NCI-H146 treated with DMSO at 0.1 percent for 48 hours (cell line): ENCODE measurements at regions not wholly inside any gene's neighbourhood (a gene's known extent, or its start where the extent isn't known, plus 50 kb on each side); places are given as distances from the start of the nearest gene placed in this dataset.
A peak's percentile ranks its signal among the peaks of the same experiment; 100 is the strongest.
"Not testable (repeated sequence)": the region's sequence is repeated elsewhere in the genome, so short reads cannot be mapped to it uniquely, and the experiment has no call there.

ENCODE experiments used
- DNase-seq: peaks from one replicate; lab custom pipeline; 2025; ENCODE audit not compliant: unreplicated experiment; lab: John Stamatoyannopoulos, UW

DNA sequence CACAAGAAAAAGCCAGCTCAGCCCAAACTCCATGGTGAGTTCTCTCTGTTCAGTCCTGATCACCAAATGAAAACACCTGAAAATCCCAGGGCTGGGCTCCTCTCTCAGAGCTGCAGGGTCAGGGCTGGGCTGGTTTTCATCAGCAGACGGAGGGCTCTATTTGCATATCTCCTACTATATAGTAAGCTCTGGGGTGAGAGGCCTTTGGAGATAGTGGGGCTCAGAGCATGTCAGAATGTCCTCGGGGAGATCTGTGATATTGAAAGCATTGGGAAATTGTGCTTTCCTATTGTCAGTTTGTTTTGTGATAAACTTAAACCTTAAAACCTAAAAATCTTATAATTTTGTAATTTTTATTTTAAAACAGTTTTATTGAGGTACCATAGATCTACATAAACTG is 742.6 kb downstream of the TMEM121 start:
- no peak for DNase-seq

DNA sequence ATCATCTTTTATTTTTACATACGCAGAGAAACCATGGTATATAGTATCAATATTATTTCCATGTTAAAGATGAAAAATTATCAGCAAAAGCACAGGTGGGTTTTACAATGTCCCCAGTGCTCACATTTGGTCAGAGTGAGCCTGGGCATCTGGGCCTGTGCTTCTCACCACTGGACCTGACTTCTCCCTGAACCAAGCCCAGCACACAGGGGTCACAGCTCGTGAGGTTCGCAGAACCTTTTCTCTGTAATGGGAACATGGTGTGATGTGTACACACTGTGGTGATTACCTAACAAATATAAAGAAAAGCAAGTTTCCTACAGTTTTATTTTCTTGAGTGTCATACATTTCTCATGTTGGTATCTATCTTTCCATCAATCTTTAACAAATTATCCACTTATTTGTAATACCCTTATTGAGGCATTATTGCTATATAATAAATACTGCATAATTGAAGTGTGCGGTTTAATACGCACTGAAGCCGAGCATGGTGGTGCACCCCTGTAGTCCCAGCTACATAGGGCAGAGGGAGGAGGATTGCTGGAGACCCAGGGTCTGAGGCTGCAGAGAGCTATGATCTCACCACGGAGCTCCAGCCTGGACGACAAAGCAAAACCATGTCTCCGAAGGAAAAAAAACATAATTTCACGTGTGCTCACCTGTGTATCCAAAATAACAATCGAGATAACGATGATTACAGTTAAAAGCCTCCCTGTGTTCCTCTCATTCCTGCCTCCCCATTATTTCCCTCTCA is 743.2 kb downstream of the TMEM121 start:
- DNase-seq: no peak

DNA sequence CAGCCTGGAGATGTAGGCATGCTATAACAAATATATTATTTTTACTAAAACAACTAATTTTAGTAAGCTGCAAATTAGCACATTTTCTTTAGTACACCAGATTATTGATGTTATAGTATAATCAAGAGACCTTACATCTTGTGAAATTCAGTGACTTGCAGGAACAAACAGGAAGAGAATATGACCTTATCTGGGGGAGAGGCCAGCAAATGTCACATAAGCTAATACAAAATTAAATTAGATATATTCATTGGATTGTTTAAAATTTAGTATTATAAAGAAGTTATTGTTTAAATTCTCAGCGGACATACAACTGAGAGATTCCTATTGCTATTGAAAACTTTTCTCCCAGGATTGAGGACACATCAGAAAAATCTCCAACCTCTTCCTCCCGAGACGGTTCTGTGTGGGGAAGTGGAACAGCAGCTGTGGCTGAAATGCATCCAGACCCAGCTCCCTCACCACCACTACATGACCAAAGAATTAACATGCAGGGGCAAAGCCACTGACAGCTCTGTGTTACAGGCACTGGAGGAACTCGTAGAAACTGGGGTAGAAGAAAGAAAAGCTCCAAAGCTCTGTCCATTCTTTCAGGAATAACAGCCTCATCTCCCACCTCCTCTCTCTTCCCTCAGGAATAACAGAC is 744.2 kb downstream of the TMEM121 start:
- not testable (repeated sequence) for DNase-seq

GRCh38 chr14:106276326-106277267 is 750.2 kb downstream of the TMEM121 start:
- DNase-seq: no peak

GRCh38 chr14:106277503-106277902 is 751.1 kb downstream of the TMEM121 start:
- no peak for DNase-seq

DNA sequence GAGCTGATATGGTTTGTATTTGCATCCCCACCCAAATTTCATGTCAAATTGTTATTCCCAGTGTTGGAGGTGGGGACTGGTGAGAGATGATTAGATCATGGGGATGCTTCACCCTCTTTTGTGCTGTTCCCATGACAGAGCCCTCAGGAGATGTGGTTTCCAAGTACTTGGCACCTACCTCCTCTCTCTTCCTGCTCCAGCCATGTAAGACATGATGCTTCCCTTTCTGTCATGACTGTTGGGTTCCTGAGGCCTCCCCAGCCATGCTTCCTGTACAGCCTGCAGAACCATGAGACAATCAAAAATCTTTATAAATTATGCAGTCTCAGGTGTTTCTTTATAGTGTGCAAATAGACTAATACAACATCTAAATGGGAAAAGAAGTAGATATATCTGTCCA is 754.5 kb downstream of the TMEM121 start:
- no peak for DNase-seq

DNA sequence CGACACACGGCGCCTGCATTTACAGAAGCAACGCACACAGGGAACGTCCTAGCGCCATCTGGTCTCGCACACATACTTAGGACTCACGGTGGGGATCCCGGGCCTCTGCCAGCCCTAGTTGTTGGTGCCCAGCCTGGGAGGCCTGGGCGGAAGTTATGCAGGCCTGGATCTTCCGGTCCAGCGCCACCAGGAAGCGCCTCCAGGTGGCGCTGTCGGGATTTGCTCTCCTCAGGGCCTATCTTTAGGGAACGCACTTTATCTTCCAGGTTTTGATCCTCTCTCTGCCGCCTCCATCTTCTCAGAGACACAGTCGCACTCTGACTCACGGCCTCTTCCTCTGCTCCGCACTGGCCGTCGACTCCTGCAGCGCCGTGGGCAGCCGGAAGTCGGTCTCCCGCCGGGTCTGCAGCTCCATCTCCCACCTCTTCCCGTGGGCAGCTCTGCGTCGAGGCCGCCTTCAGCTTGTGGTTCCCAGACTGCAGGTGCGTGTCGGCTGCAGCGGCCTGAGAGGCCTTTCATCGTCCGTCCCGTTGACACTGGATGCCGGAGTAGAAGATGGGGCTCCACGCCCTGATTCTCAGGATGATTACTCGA is 760.4 kb downstream of the TMEM121 start:
- peak; percentile 12 for DNase-seq

GRCh38 chr14:106287506-106287905 is 761.1 kb downstream of the TMEM121 start:
- DNase-seq: no peak

GRCh38 chr14:106291626-106292025 is 765.2 kb downstream of the TMEM121 start:
- DNase-seq: no peak

GRCh38 chr14:106294324-106294723 is 767.9 kb downstream of the TMEM121 start:
- no peak for DNase-seq

GRCh38 chr14:106300951-106301510 is 774.6 kb downstream of the TMEM121 start:
- DNase-seq: not testable (repeated sequence)

DNA sequence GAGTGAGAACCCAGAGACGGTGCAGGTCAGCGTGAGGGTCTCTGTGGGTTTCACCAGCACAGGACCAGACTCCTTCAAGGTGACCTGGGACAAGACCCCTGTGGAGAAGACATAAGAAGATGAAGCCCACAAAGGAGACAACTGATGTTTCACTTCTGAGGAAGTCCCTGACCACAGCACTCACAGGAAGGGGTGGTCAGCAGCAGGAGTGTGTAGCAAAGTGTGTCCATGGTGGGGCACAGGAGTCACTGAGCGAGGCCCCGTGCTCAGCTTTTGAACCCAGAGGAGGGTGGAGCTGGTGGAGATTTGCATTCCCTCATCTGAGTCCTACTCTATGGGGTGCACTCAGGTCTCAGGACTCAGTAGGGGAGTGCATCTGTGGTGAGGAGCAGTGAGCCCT is 775.2 kb downstream of the TMEM121 start:
- not testable (repeated sequence) for DNase-seq

- DNase-seq: no peak
Observed at GRCh38 chr14:106302661-106303060, 776.3 kb downstream of the TMEM121 start.

- no peak for DNase-seq
Observed at GRCh38 chr14:106304271-106304670, 777.9 kb downstream of the TMEM121 start.

- DNase-seq: peak; percentile 59
Observed at GRCh38 chr14:106308839-106309389, 782.5 kb downstream of the TMEM121 start.

DNA sequence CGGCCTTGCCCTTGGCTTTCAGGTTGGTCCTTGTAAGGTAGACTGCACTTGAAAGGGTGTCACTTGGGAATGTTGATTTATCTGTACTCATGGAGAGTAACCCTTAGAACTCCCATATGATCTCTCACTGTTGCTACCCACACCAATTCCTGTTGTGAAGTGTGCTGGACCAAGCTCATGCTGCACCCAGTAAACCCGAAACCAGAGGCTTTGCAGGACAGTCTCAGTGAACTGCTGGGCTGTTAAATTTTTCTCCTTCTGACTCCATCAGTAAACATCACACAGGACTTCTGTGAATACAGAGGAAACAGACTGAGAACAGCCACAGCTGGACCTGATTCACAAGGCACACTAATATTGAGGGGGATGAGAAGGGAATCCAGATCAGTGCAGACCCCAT is 783.0 kb downstream of the TMEM121 start:
- DNase-seq: no peak

DNA sequence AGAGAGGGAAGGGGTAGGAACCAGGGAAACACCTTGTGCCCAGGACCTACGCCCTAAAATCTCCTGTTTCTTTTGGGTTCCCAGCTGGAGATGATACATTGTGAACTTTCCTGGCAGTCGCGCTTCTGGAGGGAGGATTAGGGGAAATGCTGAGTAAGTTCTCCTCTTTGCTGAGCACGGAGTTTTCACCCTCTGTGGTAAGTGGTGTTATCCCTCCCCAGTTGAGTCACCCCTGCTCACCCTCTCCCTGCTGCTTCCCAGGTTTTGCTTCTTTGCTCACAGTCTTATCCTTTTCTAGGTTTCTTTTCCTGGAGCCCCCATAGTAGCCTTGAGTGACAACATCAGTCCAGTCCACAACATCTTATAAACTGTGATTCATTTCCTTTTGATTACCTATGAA is 789.1 kb downstream of the TMEM121 start:
- no peak for DNase-seq

GRCh38 chr14:106317593-106317992 is 791.2 kb downstream of the TMEM121 start:
- no peak for DNase-seq

DNA sequence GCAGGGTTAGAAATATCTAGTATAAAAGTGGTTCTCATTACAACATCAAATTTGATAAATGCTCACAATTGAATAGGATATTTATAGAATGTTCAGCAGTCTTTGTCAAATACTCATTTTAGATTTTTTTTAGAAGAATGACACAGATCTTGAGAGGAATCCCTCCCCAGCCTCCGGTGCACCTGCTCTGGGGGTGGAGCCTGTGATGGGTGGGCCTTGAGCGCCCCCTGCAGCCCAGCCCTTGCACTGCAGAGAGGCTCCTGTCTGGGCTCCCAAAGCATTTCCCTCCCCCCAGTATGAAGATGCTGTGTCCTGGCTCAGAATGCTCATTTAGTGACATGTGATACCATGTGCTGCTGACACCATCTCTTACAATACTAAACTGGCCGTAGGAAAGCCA is 792.3 kb downstream of the TMEM121 start:
- no peak for DNase-seq

DNA sequence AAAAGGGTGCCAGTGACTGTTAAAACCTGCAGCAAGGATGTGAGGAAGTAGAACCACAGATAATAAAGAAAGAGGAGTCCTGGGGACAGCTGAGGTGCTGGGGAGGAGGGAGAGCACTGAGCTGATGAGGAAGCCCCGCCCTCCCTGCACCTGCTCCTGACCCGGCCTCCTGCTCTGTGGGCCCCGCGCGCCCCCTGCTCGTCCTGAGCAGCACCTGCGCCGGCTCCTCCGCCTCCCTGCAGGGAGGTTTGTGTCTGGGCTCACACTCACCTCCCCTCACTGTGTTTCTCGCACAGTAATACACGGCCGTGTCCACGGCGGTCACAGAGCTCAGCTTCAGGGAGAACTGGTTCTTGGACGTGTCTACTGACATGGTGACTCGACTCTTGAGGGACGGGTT is 797.6 kb downstream of the TMEM121 start:
- not testable (repeated sequence) for DNase-seq

GRCh38 chr14:106327234-106327633 is 800.9 kb downstream of the TMEM121 start:
- no peak for DNase-seq
